CD4-positive, alpha-beta T cell treated with Interleukin-15 for 4 hours (primary cell): ENCODE measurements at regions not wholly inside any gene's neighbourhood (a gene's known extent, or its start where the extent isn't known, plus 50 kb on each side); places are given as distances from the start of the nearest gene placed in this dataset.
"Not testable (repeated sequence)": the region's sequence is repeated elsewhere in the genome, so short reads cannot be mapped to it uniquely, and the experiment has no call there.

ENCODE experiments used
- DNase-seq: peaks from one replicate; pipeline ENCODE4 v3.0.0-alpha.2; 2020; ENCODE audit warnings: low spot score

GRCh38 chr7:34207810-34208209 is 302.5 kb downstream of the BMPER start:
- DNase-seq: no peak

DNA sequence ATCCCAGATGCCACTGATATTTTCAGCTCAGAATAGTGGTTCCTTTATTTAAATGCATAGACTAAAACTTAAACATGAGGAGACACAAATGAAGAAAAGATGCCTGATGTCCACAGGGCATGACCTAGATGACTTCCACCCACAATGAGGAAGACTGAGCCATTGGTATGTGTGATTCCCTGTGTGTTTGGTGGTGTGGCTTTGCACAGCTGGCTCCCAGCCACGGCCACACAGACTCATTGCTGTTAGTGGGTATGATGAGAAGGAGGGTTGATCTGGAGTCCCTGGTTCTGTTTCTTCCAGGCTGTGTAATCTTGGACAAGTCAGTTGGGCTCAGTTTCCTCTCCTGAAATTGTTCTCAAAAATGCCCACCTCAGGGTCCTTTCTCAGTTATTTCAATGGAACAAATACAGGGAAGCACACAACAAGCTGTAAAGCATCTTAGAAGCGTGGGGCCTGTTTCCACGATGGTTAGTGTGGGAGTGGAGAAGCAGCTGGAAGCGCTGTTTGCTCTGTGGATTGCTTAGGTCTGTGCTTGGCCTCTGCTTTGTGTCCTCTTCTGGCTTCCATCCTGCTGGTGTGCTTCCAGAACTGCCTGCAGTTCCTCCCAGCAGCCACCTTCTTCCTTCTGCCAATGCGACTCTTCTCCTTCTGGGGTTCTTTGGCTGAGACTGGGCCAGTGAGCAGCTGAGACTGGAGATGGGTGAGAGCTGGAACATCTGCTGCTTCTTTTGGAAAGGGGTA is 303.7 kb downstream of the BMPER start:
- no peak for DNase-seq

GRCh38 chr7:34211018-34211417 is 305.7 kb downstream of the BMPER start:
- no peak for DNase-seq

DNA sequence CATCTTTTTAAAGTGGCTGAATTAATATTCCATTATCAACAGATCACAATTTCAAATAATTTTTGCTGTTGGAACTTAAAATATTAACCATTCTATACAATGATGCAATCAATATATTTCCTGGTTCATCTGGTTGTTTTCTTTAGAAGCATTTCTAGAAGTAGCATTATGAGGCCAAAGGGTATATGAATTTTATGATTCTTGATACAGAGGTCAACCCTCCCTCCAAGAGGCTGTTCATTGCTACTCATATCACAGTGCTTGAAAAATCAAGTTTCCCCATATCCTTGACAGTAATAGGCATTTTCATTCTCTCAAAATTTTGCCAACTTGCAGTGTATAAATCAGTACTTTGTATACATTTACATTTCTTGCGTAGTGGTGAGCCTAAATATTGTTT is 312.6 kb downstream of the BMPER start:
- no peak for DNase-seq

GRCh38 chr7:34219153-34219718 is 313.9 kb downstream of the BMPER start:
- no peak for DNase-seq

- no peak for DNase-seq
These were observed 315.3 kb downstream of the BMPER start for GRCh38 chr7:34220506-34221185.

DNA sequence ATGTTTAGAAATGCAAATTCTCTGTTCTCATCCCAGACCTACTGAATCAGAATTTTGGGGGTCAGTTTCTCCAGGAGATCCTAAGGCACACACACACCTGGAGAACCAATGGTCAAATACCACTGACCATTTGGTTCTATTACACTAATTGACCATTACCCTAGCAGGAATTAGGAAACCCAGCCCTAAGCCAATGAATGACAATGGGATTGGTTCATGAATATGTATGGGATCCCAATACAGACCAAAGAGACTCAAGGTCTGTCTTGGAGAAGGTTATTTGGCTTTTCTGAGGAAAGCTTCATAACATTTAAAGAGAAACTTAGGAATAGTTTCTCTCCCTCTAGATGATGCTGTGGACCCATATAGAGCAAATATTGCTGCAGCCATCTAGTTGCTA is 317.0 kb downstream of the BMPER start:
- DNase-seq: no peak

GRCh38 chr7:34222722-34223121 is 317.4 kb downstream of the BMPER start:
- no peak for DNase-seq

GRCh38 chr7:34224281-34224680 is 318.9 kb downstream of the BMPER start:
- no peak for DNase-seq

DNA sequence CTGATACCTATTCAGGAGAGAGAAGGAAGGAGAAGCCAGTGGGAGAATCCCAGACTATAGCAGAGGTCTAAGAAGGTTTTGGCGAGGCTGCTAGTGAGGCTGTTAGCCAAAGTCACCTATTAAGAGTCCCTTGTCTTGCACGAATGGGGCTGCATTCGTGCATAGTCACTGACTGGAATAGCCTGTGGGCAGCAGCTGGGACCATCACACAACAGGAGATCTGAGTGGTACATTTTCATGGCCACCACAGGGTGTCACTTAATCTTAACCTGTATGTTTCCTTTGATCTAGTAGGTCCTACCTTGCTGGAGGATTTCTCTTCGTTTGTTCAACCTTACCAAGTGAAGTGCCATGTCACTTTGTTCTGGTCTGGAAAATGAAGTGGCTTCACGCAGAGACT is 319.9 kb downstream of the BMPER start:
- no peak for DNase-seq

DNA sequence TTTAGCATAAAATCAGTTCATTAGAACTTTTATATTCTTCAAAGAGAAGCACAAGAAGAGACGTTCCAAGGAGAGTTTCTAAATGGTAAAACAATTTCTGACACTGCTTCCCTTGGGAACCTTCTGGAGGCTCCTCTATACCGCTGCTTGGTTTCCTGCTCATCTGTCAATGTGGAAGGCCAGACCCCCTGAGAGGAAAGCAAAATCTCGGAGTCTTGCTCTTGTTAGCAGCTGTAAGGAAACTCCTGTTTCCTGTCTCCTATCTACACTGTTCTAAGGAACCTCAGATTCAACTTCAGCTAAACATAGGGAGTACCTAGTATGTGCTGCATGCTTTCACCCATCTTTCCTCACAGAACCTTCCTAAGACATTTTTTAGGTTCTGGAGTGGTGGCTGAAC is 322.2 kb downstream of the BMPER start:
- DNase-seq: no peak

DNA sequence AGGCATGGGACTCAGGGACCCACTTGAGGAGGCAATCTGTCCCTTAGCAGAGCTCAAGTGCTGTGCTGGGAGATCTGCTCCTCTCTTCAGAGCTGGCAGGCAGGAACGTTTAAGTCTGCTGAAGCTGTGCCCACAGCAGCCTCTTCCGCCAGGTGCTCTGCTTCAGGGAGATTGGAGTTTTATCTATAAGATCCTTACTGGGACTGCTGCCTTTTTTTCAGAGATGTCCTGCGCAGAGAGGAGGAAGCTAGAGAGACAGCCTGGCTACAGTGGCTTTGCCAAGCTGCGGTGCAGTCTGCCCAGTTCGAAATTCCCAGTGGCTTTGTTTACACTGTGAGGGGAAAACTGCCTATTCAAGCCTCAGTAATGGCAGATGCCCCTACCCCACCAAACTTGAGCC is 329.8 kb downstream of the BMPER start:
- DNase-seq: not testable (repeated sequence)

- no peak for DNase-seq
These were observed 330.7 kb downstream of the BMPER start for GRCh38 chr7:34236057-34236456.

DNA sequence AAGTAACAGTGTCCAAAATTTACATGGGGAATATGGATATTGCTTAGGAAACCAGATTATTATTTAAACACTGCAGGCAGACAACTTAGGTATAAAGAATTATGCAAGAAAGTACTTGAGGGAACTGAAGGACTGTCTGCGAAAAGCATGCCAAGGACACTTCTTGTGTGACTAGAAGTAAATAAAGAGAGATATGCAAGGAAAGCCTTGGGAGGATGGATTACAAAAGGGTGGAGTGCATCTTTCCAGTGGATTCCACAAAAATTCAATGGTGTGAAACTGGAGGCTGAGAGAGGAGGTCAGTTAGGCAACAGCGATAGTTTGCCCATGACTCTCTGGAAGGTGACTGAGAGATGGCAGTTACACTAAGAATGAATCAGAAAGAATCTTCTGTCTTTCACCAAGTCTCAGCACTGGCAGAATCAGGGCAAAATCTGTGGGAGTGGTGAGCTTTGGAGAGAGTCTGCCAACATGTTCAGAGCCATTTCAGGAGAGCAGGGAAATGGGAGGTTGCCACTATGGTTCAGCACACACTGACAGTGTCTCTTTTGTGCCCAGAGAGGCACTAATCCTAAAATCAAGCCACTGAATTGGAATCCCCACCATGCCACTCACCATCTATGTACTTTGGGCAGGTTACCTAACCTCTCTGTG is 331.6 kb downstream of the BMPER start:
- no peak for DNase-seq

GRCh38 chr7:34237493-34237849 is 332.1 kb downstream of the BMPER start:
- DNase-seq: no peak

- no peak for DNase-seq
These were observed 335.1 kb downstream of the BMPER start for GRCh38 chr7:34240417-34240816.

- DNase-seq: no peak
These were observed 337.1 kb downstream of the BMPER start for GRCh38 chr7:34242391-34242790.

DNA sequence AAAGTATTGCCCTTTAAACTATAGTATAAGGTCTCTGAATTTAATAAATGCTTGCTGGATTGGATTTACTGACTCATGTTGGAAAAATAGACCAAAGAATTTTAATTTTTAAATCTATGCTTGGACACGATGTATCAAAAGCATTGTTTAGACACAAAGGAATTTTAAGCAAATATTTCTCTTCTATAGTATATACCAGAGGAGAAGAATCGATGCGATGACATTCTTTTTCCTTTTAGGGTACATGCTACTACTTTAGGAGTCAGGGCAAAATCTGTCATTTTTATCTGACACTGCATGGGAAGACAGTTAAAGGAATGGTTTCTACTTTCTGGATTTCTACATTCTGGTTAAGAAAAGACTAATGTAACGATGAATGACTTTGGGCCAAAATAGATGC is 339.9 kb downstream of the BMPER start:
- DNase-seq: no peak

DNA sequence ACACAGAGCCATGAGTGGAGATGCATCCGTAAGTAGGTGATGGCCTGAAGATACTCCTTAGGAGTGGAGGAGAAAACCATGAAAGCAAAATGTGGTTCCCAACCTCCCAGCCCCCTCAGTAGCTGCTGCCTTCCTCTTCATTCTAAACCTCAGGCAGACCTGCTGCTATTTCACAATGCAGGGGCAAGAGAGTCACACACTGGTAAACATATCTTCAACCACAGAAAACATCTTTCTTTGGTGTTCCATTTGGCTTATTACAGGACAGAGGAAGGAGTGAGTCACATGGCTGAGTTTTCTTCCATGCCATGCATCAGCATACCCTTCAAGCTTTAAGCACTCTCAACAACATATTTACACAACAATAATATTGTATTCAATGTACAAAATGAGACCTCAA is 342.1 kb downstream of the BMPER start:
- DNase-seq: no peak

DNA sequence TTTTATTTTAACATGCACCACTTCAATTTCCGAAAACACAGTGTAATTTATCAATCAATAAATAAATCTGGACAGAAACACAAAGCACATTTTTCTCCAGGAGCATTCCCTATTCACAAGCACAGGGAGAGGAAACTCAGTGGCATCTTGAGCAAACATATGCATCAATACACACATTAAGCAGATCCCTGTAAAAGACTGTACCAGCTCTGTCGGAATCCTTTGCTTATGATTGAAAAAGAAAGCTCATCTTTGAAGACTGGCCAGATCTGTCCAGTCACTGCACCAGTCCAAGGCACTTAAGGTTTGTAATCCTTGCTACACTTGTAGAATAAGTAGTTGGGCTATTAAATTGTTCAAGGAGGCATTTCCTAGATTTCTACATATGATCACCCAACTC is 343.9 kb downstream of the BMPER start:
- DNase-seq: no peak

GRCh38 chr7:34260279-34260678 is 354.9 kb downstream of the BMPER start:
- no peak for DNase-seq

GRCh38 chr7:34263168-34263567 is 357.8 kb downstream of the BMPER start:
- DNase-seq: no peak

DNA sequence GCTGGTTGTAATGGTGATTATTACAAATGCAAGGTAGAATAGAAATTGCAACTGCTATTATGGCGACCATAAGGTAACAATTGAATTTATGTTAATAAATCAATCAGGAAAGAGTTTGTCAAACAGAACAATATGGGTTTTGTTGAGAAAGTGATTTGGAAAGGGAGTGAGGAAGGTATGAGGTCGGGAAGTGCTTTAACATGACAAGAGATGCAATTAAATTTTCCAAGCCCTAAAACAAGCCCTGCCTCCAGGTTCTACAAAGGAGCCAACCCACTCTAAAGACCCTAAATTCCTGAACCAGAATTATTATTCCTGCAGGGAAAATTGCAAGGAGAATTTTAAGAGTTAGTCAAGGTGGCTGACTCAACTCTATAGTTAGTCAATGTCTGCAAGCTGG is 363.7 kb downstream of the BMPER start:
- DNase-seq: no peak
